Astrocyte (in vitro differentiated cells and primary cell): ENCODE measurements at regions not wholly inside any gene's neighbourhood (a gene's known extent, or its start where the extent isn't known, plus 50 kb on each side); places are given as distances from the start of the nearest gene placed in this dataset.

ENCODE experiments used
- DNase-seq: peaks from one replicate; pipeline ENCODE4 v3.0.0-alpha.2; 2010; ENCODE audit warnings: low read depth
- FAIRE-seq: peaks from 2 replicates; lab custom pipeline; 2011; peaks lifted over from hg19 to GRCh38; lab: Jason Lieb, UNC
- H2AFZ ChIP-seq: 2 replicates; pipeline ENCODE4 v1.6.0; 2012; ENCODE audit warnings: low read depth, low read length, inconsistent platforms
- H3K27ac ChIP-seq: 2 replicates; pipeline ENCODE4 v1.5.1; 2011; ENCODE audit warnings: low read depth, low read length, inconsistent platforms
- H3K27me3 ChIP-seq: 2 replicates; pipeline ENCODE4 v1.6.0; 2011; ENCODE audit warnings: low read length, inconsistent platforms; ENCODE audit not compliant: insufficient read depth
- H3K36me3 ChIP-seq: 2 replicates; pipeline ENCODE4 v1.5.1; 2011; ENCODE audit warnings: low read length, inconsistent platforms; ENCODE audit not compliant: insufficient read depth
- H3K4me1 ChIP-seq: 2 replicates; pipeline ENCODE4 v1.5.1; 2011; ENCODE audit warnings: low read length, inconsistent platforms; ENCODE audit not compliant: insufficient read depth
- H3K4me2 ChIP-seq: 2 replicates; pipeline ENCODE4 v1.6.0; 2012; ENCODE audit warnings: low read length, inconsistent platforms
- H3K4me3 ChIP-seq: 2 replicates; pipeline ENCODE4 v1.5.1; 2011; ENCODE audit warnings: low read depth, mild to moderate bottlenecking, low read length, inconsistent platforms; ENCODE audit not compliant: insufficient read depth
- H3K79me2 ChIP-seq: 2 replicates; pipeline ENCODE4 v1.6.0; 2012; ENCODE audit warnings: mild to moderate bottlenecking, low read length, inconsistent platforms; ENCODE audit not compliant: insufficient read depth
- H3K9ac ChIP-seq: 2 replicates; pipeline ENCODE4 v1.6.0; 2012; ENCODE audit warnings: mild to moderate bottlenecking, low read length, inconsistent platforms
- H3K9me3 ChIP-seq: 2 replicates; pipeline ENCODE4 v1.5.1; 2012; ENCODE audit warnings: low read depth, mild to moderate bottlenecking, low read length, inconsistent platforms; ENCODE audit not compliant: insufficient read depth
- H4K20me1 ChIP-seq: 2 replicates; pipeline ENCODE4 v1.6.0; 2012; ENCODE audit warnings: low read length, inconsistent platforms; ENCODE audit not compliant: insufficient read depth
- H3K27ac Mint-ChIP-seq: one replicate; pipeline ENCODE4 v1.8.0; 2021; ENCODE audit warnings: mild to moderate bottlenecking, mixed read lengths; ENCODE audit not compliant: unreplicated experiment
- H3K27me3 Mint-ChIP-seq: one replicate; pipeline ENCODE4 v1.8.0; 2021; ENCODE audit warnings: low read depth, mixed read lengths; ENCODE audit not compliant: unreplicated experiment
- H3K36me3 Mint-ChIP-seq: one replicate; pipeline ENCODE4 v1.8.0; 2021; ENCODE audit warnings: low read depth, mixed read lengths; ENCODE audit not compliant: unreplicated experiment
- H3K4me1 Mint-ChIP-seq: one replicate; pipeline ENCODE4 v1.8.0; 2021; ENCODE audit warnings: low read depth, mixed read lengths; ENCODE audit not compliant: unreplicated experiment
- H3K4me3 Mint-ChIP-seq: one replicate; pipeline ENCODE4 v1.8.0; 2021; ENCODE audit warnings: mild to moderate bottlenecking, moderate library complexity, mixed read lengths; ENCODE audit not compliant: unreplicated experiment
- H3K9me3 Mint-ChIP-seq: one replicate; pipeline ENCODE4 v1.8.0; 2021; ENCODE audit warnings: mild to moderate bottlenecking, mixed read lengths; ENCODE audit not compliant: unreplicated experiment
- EZH2 ChIP-seq: IDR thresholded peaks from 2 replicates; pipeline ENCODE4 v1.6.1; 2012; ENCODE audit warnings: mild to moderate bottlenecking, low read length, inconsistent platforms; ENCODE audit not compliant: insufficient read depth
- TF ChIP-seq, protein P1 (sequence below): IDR thresholded peaks from 2 replicates; pipeline ENCODE4 v1.5.1; 2011; ENCODE audit warnings: low read depth, mild to moderate bottlenecking, inconsistent platforms, low read length, moderate library complexity; ENCODE audit not compliant: insufficient read depth

DNA sequence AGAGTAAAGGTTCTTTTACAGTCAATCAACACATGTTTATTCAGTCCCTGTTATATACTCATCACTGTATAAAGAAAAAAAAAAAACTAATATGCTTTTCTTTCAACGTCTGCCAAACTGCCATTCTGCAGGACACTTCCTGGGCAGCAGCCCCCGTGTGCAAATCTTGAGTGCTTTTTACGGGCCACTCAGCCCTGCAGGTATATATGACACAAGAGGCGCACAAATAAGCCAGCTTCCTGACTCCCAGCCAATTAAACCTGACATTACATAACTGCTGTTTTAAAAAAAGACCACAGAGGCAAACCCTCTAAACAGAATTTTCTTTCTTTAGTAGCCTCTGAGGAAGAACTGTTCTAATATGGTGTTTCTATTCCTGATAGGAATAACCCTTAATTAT lies 263.0 kb upstream of the NEBL start:
- Histone ChIP-seq H2AFZ (no peak overlapping the region), H3K27me3 (peaks cover 3% of the 10 kb centered on the region), H3K4me2 (no peak overlapping the region), H3K27ac (no peak overlapping the region), H3K79me2 (no peaks in the 10 kb centered on the region), H3K4me1 (no peaks in the 10 kb centered on the region), H3K36me3 (no peaks in the 10 kb centered on the region), H3K4me3 (no peak overlapping the region), H4K20me1 (no peaks in the 10 kb centered on the region), H3K9me3 (no peaks in the 10 kb centered on the region), H3K9ac (no peak overlapping the region)
- FAIRE-seq (no peak), DNase-seq (no peak)
- Mint-ChIP-seq H3K27ac (no peak overlapping the region), H3K36me3 (no peaks in the 10 kb centered on the region), H3K4me3 (no peak overlapping the region), H3K27me3 (no peaks in the 10 kb centered on the region), H3K9me3 (peaks cover 3% of the 10 kb centered on the region), H3K4me1 (no peaks in the 10 kb centered on the region)
- TF ChIP-seq EZH2 = no peak
- TF ChIP-seq, protein P1, sequence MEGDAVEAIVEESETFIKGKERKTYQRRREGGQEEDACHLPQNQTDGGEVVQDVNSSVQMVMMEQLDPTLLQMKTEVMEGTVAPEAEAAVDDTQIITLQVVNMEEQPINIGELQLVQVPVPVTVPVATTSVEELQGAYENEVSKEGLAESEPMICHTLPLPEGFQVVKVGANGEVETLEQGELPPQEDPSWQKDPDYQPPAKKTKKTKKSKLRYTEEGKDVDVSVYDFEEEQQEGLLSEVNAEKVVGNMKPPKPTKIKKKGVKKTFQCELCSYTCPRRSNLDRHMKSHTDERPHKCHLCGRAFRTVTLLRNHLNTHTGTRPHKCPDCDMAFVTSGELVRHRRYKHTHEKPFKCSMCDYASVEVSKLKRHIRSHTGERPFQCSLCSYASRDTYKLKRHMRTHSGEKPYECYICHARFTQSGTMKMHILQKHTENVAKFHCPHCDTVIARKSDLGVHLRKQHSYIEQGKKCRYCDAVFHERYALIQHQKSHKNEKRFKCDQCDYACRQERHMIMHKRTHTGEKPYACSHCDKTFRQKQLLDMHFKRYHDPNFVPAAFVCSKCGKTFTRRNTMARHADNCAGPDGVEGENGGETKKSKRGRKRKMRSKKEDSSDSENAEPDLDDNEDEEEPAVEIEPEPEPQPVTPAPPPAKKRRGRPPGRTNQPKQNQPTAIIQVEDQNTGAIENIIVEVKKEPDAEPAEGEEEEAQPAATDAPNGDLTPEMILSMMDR = no peak

DNA sequence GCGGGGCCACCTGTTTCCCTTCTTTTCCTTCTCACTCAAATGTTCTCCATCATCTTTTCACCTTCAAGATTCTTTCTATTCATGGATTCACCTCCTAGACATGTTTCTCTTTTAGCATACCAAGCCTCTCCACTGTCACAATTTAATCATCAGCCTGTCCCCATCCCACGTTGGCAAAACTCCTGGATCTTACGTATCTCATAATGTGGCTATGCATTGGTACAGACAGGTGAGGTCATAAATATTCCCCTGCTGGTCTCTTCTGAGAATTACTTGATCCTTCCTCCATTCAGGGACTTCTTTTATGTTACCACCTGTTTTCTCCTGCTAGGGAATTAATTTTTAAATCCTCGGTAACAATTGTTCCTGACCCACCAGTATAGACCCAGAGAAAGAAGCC lies 262.6 kb upstream of the NEBL start:
- H3K9ac ChIP-seq = no peak overlapping the region
- no peaks in the 10 kb centered on the region for H4K20me1 ChIP-seq
- H3K27ac ChIP-seq = no peak overlapping the region
- H3K79me2 ChIP-seq = no peaks in the 10 kb centered on the region
- TF ChIP-seq, protein P1 = no peak
- no peak for TF ChIP-seq EZH2
- Mint-ChIP-seq H3K27me3 (no peaks in the 10 kb centered on the region), H3K9me3 (peaks cover 3% of the 10 kb centered on the region), H3K27ac (no peak overlapping the region), H3K4me3 (no peak overlapping the region), H3K36me3 (no peaks in the 10 kb centered on the region), H3K4me1 (no peaks in the 10 kb centered on the region)
- DNase-seq = no peak
- H3K4me3 ChIP-seq = no peak overlapping the region
- no peaks in the 10 kb centered on the region for H3K9me3 ChIP-seq
- H3K27me3 ChIP-seq = peaks cover 3% of the 10 kb centered on the region
- no peaks in the 10 kb centered on the region for H3K36me3 ChIP-seq
- no peak overlapping the region for H3K4me2 ChIP-seq
- no peak overlapping the region for H2AFZ ChIP-seq
- no peaks in the 10 kb centered on the region for H3K4me1 ChIP-seq
- no peak for FAIRE-seq

DNA sequence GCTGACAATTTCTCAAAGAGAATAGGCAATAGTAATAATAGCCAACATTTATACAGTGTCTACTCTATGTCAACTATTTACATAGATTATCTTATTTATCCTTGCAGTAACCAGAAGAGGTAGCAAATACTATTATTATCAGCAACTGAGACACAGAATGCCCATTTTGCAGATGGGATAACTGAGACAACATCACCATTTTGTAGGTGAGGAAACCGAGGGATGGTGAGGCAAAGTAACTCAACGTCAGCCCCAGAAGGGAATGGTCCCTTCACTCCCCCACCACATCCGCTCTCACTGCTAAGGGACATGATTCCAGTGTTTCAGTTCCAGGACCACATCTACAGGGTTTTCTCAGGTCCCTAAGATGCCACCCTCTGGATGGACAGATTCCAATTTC lies 261.2 kb upstream of the NEBL start:
- TF ChIP-seq, protein P1 = no peak
- no peak for TF ChIP-seq EZH2
- Histone ChIP-seq H3K9ac (no peak overlapping the region), H3K4me2 (no peak overlapping the region), H4K20me1 (no peaks in the 10 kb centered on the region), H3K27me3 (peaks cover 3% of the 10 kb centered on the region), H3K9me3 (no peaks in the 10 kb centered on the region), H3K4me1 (no peaks in the 10 kb centered on the region), H2AFZ (no peak overlapping the region), H3K79me2 (no peaks in the 10 kb centered on the region), H3K4me3 (no peak overlapping the region), H3K36me3 (no peaks in the 10 kb centered on the region), H3K27ac (no peak overlapping the region)
- H3K36me3 Mint-ChIP-seq = no peaks in the 10 kb centered on the region
- H3K27me3 Mint-ChIP-seq = no peaks in the 10 kb centered on the region
- no peak for DNase-seq
- no peak for FAIRE-seq
- H3K4me3 Mint-ChIP-seq = no peak overlapping the region
- H3K27ac Mint-ChIP-seq = no peak overlapping the region
- no peaks in the 10 kb centered on the region for H3K4me1 Mint-ChIP-seq
- H3K9me3 Mint-ChIP-seq = peaks cover 3% of the 10 kb centered on the region
